LNCaP clone FGC (cell line): ENCODE measurements at regions not wholly inside any gene's neighbourhood (a gene's known extent, or its start where the extent isn't known, plus 50 kb on each side); places are given as distances from the start of the nearest gene placed in this dataset.

Source experiments
- DNase-seq: peaks from one replicate; pipeline ENCODE4 v3.0.0-alpha.2; 2011; ENCODE audit warnings: low read depth
- H3K4me3 ChIP-seq: 2 replicates; pipeline ENCODE4 v1.5.1; 2011; ENCODE audit warnings: mild to moderate bottlenecking, low read depth, low read length, control low read depth
- CTCF ChIP-seq: IDR thresholded peaks from 2 replicates; pipeline ENCODE4 v1.5.1; 2012; ENCODE audit warnings: mild to moderate bottlenecking; ENCODE audit not compliant: control insufficient read depth, insufficient read depth; ENCODE audit errors: extremely low read depth

GRCh38 chr13:102974317-102975087, 91.7 kb downstream of the SLC10A2 start:
- H3K4me3 ChIP-seq = no peak overlapping the region
- TF ChIP-seq CTCF = no peak
- peak; percentile 14 for DNase-seq

- DNase-seq = no peak
- TF ChIP-seq CTCF = no peak
- H3K4me3 ChIP-seq = no peak overlapping the region
Measured at GRCh38 chr13:102972191-102972590, 94.0 kb downstream of the SLC10A2 start.

GRCh38 chr13:102970542-102970941, 95.7 kb downstream of the SLC10A2 start:
- no peak for TF ChIP-seq CTCF
- no peak for DNase-seq

GRCh38 chr13:102968572-102969228, 97.5 kb downstream of the SLC10A2 start:
- no peak for TF ChIP-seq CTCF
- no peak overlapping the region for H3K4me3 ChIP-seq
- no peak for DNase-seq

More at GRCh38 chr13:102970542-102970941, 95.7 kb downstream of the SLC10A2 start:
- H3K4me3 ChIP-seq = no peak overlapping the region

GRCh38 chr13:102965802-102966201, 100.4 kb downstream of the SLC10A2 start:
- DNase-seq = no peak
- TF ChIP-seq CTCF = no peak
- H3K4me3 ChIP-seq = no peak overlapping the region

GRCh38 chr13:102962430-102962829, 103.8 kb downstream of the SLC10A2 start:
- DNase-seq = no peak
- no peak for TF ChIP-seq CTCF
- H3K4me3 ChIP-seq = no peak overlapping the region
